ENCODE measurements at regions not wholly inside any gene's neighbourhood (a gene's known extent, or its start where the extent isn't known, plus 50 kb on each side); places are given as distances from the start of the nearest gene placed in this dataset.

- no peak for ATAC-seq (replicated peaks; ENCODE audit: extremely low read depth, poor library complexity, severe bottlenecking)
- Mint-ChIP-seq H3K4me1 (no peaks in the 10 kb centered on the region), H3K9me3 (no peaks in the 10 kb centered on the region), H3K27ac (ENCODE audit: low read depth) (no peak overlapping the region), H3K27me3 (no peaks in the 10 kb centered on the region), H3K36me3 (ENCODE audit: insufficient read depth) (no peaks in the 10 kb centered on the region), H3K4me3 (no peak overlapping the region)
- no peak for DNase-seq (ENCODE audit: low spot score in 2 of 2)
Observed at GRCh38 chrX:104430072-104430741, 135.8 kb upstream of the IL1RAPL2 start.

GRCh38 chrX:104428231-104428630 is 137.8 kb upstream of the IL1RAPL2 start:
- Mint-ChIP-seq H3K36me3 (ENCODE audit: insufficient read depth) (no peaks in the 10 kb centered on the region), H3K4me3 (no peak overlapping the region), H3K4me1 (no peaks in the 10 kb centered on the region), H3K27ac (ENCODE audit: low read depth) (no peak overlapping the region), H3K27me3 (no peaks in the 10 kb centered on the region), H3K9me3 (no peaks in the 10 kb centered on the region)
- DNase-seq (ENCODE audit: low spot score in 2 of 2) (no peak), ATAC-seq (replicated peaks; ENCODE audit: extremely low read depth, poor library complexity, severe bottlenecking) (no peak)

DNA sequence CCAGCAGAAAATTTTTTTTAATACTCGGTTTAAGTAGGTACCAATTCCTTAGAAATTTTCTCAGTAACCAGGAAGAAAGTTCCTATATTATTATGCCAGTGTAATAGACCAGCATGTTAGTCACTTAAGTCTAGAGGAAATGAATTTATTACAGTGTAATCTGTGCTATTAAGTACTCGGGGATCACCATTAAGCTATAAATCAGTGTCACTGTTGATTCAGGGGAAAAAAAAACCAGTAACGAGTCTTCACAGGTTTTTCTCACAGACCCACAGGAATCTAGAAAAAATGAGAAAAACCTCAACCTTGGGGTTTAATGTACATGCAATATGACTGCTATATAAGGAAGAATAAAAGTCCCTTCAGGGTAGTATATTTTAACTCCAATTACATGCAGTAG is 138.3 kb upstream of the IL1RAPL2 start:
- Mint-ChIP-seq H3K9me3 (no peaks in the 10 kb centered on the region), H3K27ac (ENCODE audit: low read depth) (no peak overlapping the region), H3K4me1 (no peaks in the 10 kb centered on the region), H3K4me3 (no peak overlapping the region), H3K27me3 (no peaks in the 10 kb centered on the region), H3K36me3 (ENCODE audit: insufficient read depth) (no peaks in the 10 kb centered on the region)
- DNase-seq (ENCODE audit: low spot score in 2 of 2) (no peak), ATAC-seq (replicated peaks; ENCODE audit: extremely low read depth, poor library complexity, severe bottlenecking) (no peak)

DNA sequence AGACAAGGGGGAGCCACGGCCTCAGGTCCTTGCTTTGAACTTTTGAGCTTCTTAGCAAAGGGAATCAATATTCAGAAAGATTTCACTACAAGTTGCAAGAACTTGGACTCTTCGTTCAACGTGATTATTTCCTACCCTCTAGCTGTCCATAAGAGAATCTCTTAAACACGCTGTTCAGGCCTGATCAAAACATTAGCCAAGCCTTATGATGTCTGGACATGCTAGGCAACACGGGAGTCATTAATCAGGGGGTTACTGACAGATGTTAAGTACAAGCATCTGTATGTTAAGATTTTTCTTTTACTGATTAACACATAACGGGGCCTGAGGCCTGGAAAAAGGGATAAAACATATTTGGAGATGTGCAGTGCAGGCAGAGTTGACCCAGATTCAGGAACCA is 138.9 kb upstream of the IL1RAPL2 start:
- no peak for DNase-seq (ENCODE audit: low spot score in 2 of 2)
- no peak for ATAC-seq (replicated peaks; ENCODE audit: extremely low read depth, poor library complexity, severe bottlenecking)
- Mint-ChIP-seq H3K4me1 (no peaks in the 10 kb centered on the region), H3K36me3 (ENCODE audit: insufficient read depth) (no peaks in the 10 kb centered on the region), H3K27me3 (no peaks in the 10 kb centered on the region), H3K9me3 (no peaks in the 10 kb centered on the region), H3K27ac (ENCODE audit: low read depth) (no peak overlapping the region), H3K4me3 (no peak overlapping the region)

GRCh38 chrX:104420907-104421306 is 145.1 kb upstream of the IL1RAPL2 start:
- H3K36me3 Mint-ChIP-seq (ENCODE audit: insufficient read depth): no peaks in the 10 kb centered on the region
- no peaks in the 10 kb centered on the region for H3K4me1 Mint-ChIP-seq
- no peak overlapping the region for H3K27ac Mint-ChIP-seq (ENCODE audit: low read depth)
- H3K27me3 Mint-ChIP-seq: no peaks in the 10 kb centered on the region
- H3K4me3 Mint-ChIP-seq: no peak overlapping the region
- peaks cover 2% of the 10 kb centered on the region for H3K9me3 Mint-ChIP-seq
- no peak for ATAC-seq (replicated peaks; ENCODE audit: extremely low read depth, poor library complexity, severe bottlenecking)
- no peak for DNase-seq (ENCODE audit: low spot score in 2 of 2)

GRCh38 chrX:104419926-104420325 is 146.1 kb upstream of the IL1RAPL2 start:
- Mint-ChIP-seq H3K4me3 (no peak overlapping the region), H3K27ac (ENCODE audit: low read depth) (no peak overlapping the region), H3K4me1 (no peaks in the 10 kb centered on the region), H3K27me3 (no peaks in the 10 kb centered on the region), H3K36me3 (ENCODE audit: insufficient read depth) (no peaks in the 10 kb centered on the region), H3K9me3 (peaks cover 6% of the 10 kb centered on the region)
- ATAC-seq (replicated peaks; ENCODE audit: extremely low read depth, poor library complexity, severe bottlenecking): no peak
- DNase-seq (ENCODE audit: low spot score in 2 of 2): no peak

DNA sequence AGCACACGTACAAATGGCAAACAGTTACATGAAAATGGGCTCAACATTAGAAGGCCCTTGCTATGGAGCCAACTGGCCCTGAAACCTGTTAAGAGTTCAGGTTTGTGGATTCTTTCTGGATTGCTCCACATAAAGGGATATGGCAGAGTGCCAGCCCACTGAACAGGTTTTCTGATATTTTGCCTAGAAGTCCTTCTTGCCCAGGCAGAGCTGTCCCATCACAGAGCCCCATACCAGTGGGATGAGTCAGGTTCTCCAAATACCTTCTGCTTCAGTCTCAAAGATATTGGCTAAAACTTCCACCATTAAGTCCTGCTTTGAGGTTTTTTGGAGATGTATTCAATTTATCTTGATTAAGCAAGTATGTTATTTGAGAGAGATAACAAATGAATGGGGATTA is 146.8 kb upstream of the IL1RAPL2 start:
- no peak for DNase-seq (ENCODE audit: low spot score in 2 of 2)
- no peaks in the 10 kb centered on the region for H3K27me3 Mint-ChIP-seq
- no peak overlapping the region for H3K27ac Mint-ChIP-seq (ENCODE audit: low read depth)
- H3K9me3 Mint-ChIP-seq: peaks cover 6% of the 10 kb centered on the region
- H3K4me1 Mint-ChIP-seq: no peaks in the 10 kb centered on the region
- ATAC-seq (replicated peaks; ENCODE audit: extremely low read depth, poor library complexity, severe bottlenecking): no peak
- no peak overlapping the region for H3K4me3 Mint-ChIP-seq
- no peaks in the 10 kb centered on the region for H3K36me3 Mint-ChIP-seq (ENCODE audit: insufficient read depth)

GRCh38 chrX:104411800-104412199 is 154.2 kb upstream of the IL1RAPL2 start:
- no peaks in the 10 kb centered on the region for H3K4me1 Mint-ChIP-seq
- ATAC-seq (replicated peaks; ENCODE audit: extremely low read depth, poor library complexity, severe bottlenecking) (no peak), DNase-seq (ENCODE audit: low spot score in 2 of 2) (no peak)
- H3K4me3 Mint-ChIP-seq: no peak overlapping the region
- peaks cover 6% of the 10 kb centered on the region for H3K9me3 Mint-ChIP-seq
- H3K27ac Mint-ChIP-seq (ENCODE audit: low read depth): no peak overlapping the region
- H3K36me3 Mint-ChIP-seq (ENCODE audit: insufficient read depth): no peaks in the 10 kb centered on the region
- no peaks in the 10 kb centered on the region for H3K27me3 Mint-ChIP-seq

DNA sequence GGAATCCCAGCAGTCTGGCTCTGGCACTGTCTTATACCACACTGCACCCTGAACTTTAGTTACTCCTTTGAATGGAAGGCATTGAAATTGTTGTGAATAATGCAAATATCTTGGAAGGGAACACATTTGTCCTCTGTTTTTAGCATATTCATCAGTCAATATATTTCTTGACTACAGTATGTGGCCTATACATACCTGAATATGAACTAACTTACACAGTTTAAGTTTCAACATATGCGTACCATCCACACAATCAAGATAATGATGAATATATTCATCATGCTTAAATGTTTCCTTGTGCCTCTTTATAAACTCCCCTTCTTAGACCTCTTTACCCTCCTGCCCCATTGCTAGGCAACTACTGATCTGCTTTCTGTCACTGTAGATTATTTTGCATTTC is 145.7 kb upstream of the ESX1 start:
- Mint-ChIP-seq H3K36me3 (ENCODE audit: insufficient read depth) (no peaks in the 10 kb centered on the region), H3K4me3 (no peak overlapping the region), H3K27me3 (no peaks in the 10 kb centered on the region), H3K4me1 (no peaks in the 10 kb centered on the region), H3K27ac (ENCODE audit: low read depth) (no peak overlapping the region), H3K9me3 (no peaks in the 10 kb centered on the region)
- ATAC-seq (replicated peaks; ENCODE audit: extremely low read depth, poor library complexity, severe bottlenecking) (no peak), DNase-seq (ENCODE audit: low spot score in 2 of 2) (no peak)

GRCh38 chrX:104392350-104392749 is 137.6 kb upstream of the ESX1 start:
- H3K27me3 Mint-ChIP-seq: no peaks in the 10 kb centered on the region
- H3K9me3 Mint-ChIP-seq: no peaks in the 10 kb centered on the region
- ATAC-seq (replicated peaks; ENCODE audit: extremely low read depth, poor library complexity, severe bottlenecking) (no peak), DNase-seq (ENCODE audit: low spot score in 2 of 2) (no peak)
- peaks cover 1% of the 10 kb centered on the region for H3K36me3 Mint-ChIP-seq (ENCODE audit: insufficient read depth)
- no peaks in the 10 kb centered on the region for H3K4me1 Mint-ChIP-seq
- H3K27ac Mint-ChIP-seq (ENCODE audit: low read depth): no peak overlapping the region
- no peak overlapping the region for H3K4me3 Mint-ChIP-seq

DNA sequence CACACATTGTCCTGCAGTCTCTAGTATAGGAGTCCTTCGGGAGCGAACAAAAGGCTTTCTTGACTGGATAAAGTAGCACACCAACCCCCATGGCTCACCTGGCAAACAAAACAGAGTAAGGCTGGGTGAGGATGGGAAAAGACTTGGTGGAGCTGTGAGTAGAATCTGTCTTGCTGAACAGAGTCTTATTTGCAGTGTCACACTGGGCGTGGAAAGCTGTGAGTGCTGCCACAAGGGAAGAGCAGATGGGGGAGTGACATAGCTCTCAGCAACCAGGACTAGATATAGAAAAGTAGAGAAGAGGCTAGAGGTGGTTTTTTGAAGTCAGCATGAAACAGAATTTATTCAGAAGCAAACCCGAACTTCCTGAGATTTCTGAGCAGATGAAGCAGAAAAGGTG is 137.2 kb upstream of the ESX1 start:
- no peak overlapping the region for H3K27ac Mint-ChIP-seq (ENCODE audit: low read depth)
- ATAC-seq (replicated peaks; ENCODE audit: extremely low read depth, poor library complexity, severe bottlenecking): no peak
- no peak overlapping the region for H3K4me3 Mint-ChIP-seq
- H3K27me3 Mint-ChIP-seq: no peaks in the 10 kb centered on the region
- no peak for DNase-seq (ENCODE audit: low spot score in 2 of 2)
- H3K4me1 Mint-ChIP-seq: no peaks in the 10 kb centered on the region
- no peaks in the 10 kb centered on the region for H3K9me3 Mint-ChIP-seq
- H3K36me3 Mint-ChIP-seq (ENCODE audit: insufficient read depth): peaks cover 1% of the 10 kb centered on the region

GRCh38 chrX:104376937-104377336 is 122.2 kb upstream of the ESX1 start:
- H3K27me3 Mint-ChIP-seq: peaks cover 25% of the 10 kb centered on the region
- no peaks in the 10 kb centered on the region for H3K9me3 Mint-ChIP-seq
- no peaks in the 10 kb centered on the region for H3K36me3 Mint-ChIP-seq (ENCODE audit: insufficient read depth)
- no peak overlapping the region for H3K4me3 Mint-ChIP-seq
- ATAC-seq (replicated peaks; ENCODE audit: extremely low read depth, poor library complexity, severe bottlenecking) (no peak), DNase-seq (ENCODE audit: low spot score in 2 of 2) (no peak)
- H3K27ac Mint-ChIP-seq (ENCODE audit: low read depth): no peak overlapping the region
- no peaks in the 10 kb centered on the region for H3K4me1 Mint-ChIP-seq

GRCh38 chrX:104372547-104372946 is 117.8 kb upstream of the ESX1 start:
- no peaks in the 10 kb centered on the region for H3K4me1 Mint-ChIP-seq
- no peaks in the 10 kb centered on the region for H3K36me3 Mint-ChIP-seq (ENCODE audit: insufficient read depth)
- H3K27me3 Mint-ChIP-seq: no peaks in the 10 kb centered on the region
- no peaks in the 10 kb centered on the region for H3K9me3 Mint-ChIP-seq
- no peak overlapping the region for H3K27ac Mint-ChIP-seq (ENCODE audit: low read depth)
- ATAC-seq (replicated peaks; ENCODE audit: extremely low read depth, poor library complexity, severe bottlenecking): no peak
- no peak for DNase-seq (ENCODE audit: low spot score in 2 of 2)
- H3K4me3 Mint-ChIP-seq: no peak overlapping the region

GRCh38 chrX:104370089-104370488 is 115.4 kb upstream of the ESX1 start:
- Mint-ChIP-seq H3K27me3 (peaks cover 7% of the 10 kb centered on the region), H3K4me3 (no peak overlapping the region), H3K4me1 (no peaks in the 10 kb centered on the region), H3K9me3 (peaks cover 4% of the 10 kb centered on the region), H3K27ac (ENCODE audit: low read depth) (no peak overlapping the region), H3K36me3 (ENCODE audit: insufficient read depth) (no peaks in the 10 kb centered on the region)
- ATAC-seq (replicated peaks; ENCODE audit: extremely low read depth, poor library complexity, severe bottlenecking): no peak
- no peak for DNase-seq (ENCODE audit: low spot score in 2 of 2)

All from central memory CD8-positive, alpha-beta T cell (primary cell).